ENCODE measurements at regions not wholly inside any gene's neighbourhood (a gene's known extent, or its start where the extent isn't known, plus 50 kb on each side); places are given as distances from the start of the nearest gene placed in this dataset.

- TF ChIP-seq CTCF (IDR thresholded peaks at IDR 0.05; ENCODE audit: low read depth, low read length) (no peak), POLR2A (IDR thresholded peaks at IDR 0.05; ENCODE audit: extremely low read depth, insufficient read length) (no peak)
Measured at GRCh38 chr18:72460210-72460680, 83.9 kb downstream of the CBLN2 start.

Data from NB4 (cell line).